ENCODE measurements at regions not wholly inside any gene's neighbourhood (a gene's known extent, or its start where the extent isn't known, plus 50 kb on each side); places are given as distances from the start of the nearest gene placed in this dataset.

- TF ChIP-seq CTCF (IDR thresholded peaks at IDR 0.05): no peak
- TF ChIP-seq POLR2AphosphoS5 (IDR thresholded peaks at IDR 0.05): no peak
- no peak for TF ChIP-seq POLR2A (IDR thresholded peaks at IDR 0.05)
- no peak for TF ChIP-seq EP300 (IDR thresholded peaks at IDR 0.05)
Measured at GRCh38 chr10:123454987-123455386, 211.2 kb upstream of the GPR26 start.
